Left lung (tissue), 4 donors: ENCODE measurements at regions not wholly inside any gene's neighbourhood (a gene's known extent, or its start where the extent isn't known, plus 50 kb on each side); places are given as distances from the start of the nearest gene placed in this dataset.

ENCODE experiments used
- ATAC-seq: fragments of 200-7000 bp; cut with Tn5 transposase; one replicate; pipeline ENCODE4 v1.9.1; 2020; ENCODE audit warnings: moderate library complexity
- DNase-seq, 4 donors: peaks; one replicate each; pipeline ENCODE4 v3.0.0-alpha.2; 2013 to 2020
- H3K27ac ChIP-seq, 2 donors: fragments of 200-600 bp; sonication (generic) in 1 of 2; one replicate each; pipeline versions ENCODE4 v1.5.0 to v1.8.0; 2020 to 2021
- H3K27me3 ChIP-seq, 2 donors: fragments of 200-600 bp; sonication (generic) in 1 of 2; one replicate each; pipeline versions ENCODE4 v1.5.0 to v1.8.0; 2020 to 2021
- H3K36me3 ChIP-seq, 2 donors: fragments of 200-600 bp; sonication (generic) in 1 of 2; one replicate each; pipeline versions ENCODE4 v1.5.0 to v1.8.0; 2020 to 2021
- H3K4me1 ChIP-seq, 2 donors: fragments of 200-600 bp; one replicate each; pipeline ENCODE4 v1.8.0; 2021
- H3K4me3 ChIP-seq, 2 donors: fragments of 200-600 bp; sonication (generic) in 1 of 2; one replicate each; pipeline versions ENCODE4 v1.5.0 to v1.8.0; 2020 to 2021; ENCODE audit warnings: mild to moderate bottlenecking in 1 of 2
- H3K9me3 ChIP-seq, 2 donors: fragments of 200-600 bp; sonication (generic) in 1 of 2; one replicate each; pipeline versions ENCODE4 v1.5.0 to v1.8.0; 2020 to 2021
- CTCF ChIP-seq, 2 donors: fragments of 200-600 bp; sonication (generic) in 1 of 2; IDR thresholded peaks; one replicate each; pipeline versions ENCODE4 v1.5.0 to v1.8.0; 2021; ENCODE audit warnings: antibody characterized with exemption in 2 of 2
- intact Hi-C, 2 donors: fragments of 100-400 bp; cut with DNase I; formaldehyde crosslinking; loops; one replicate each; pipeline versions ENCODE4 v1.11.2 to v1.14.2; 2022
- donor health status: DM: no; HTN: yes; CAD: no.
- donor health status: DM: no; HTN: no; CAD: no.

GRCh38 chr9:115378241-115378640, 260.3 kb upstream of the TNC start:
- no peak overlapping the region for H3K27ac ChIP-seq

GRCh38 chr9:115378758-115379157, 260.8 kb upstream of the TNC start:
- Histone ChIP-seq H3K27me3 (no peaks in the 10 kb centered on the region), H3K27ac (no peak overlapping the region), H3K4me3 (no peak overlapping the region), H3K36me3 (no peaks in the 10 kb centered on the region), H3K4me1 (no peaks in the 10 kb centered on the region), H3K9me3 (peaks cover 0 to 25% of the 10 kb centered on the region in 2 donors)
- no peak for DNase-seq
- TF ChIP-seq CTCF (IDR thresholded peaks at IDR 0.05): no peak
- intact Hi-C loops: no loop called here
- ATAC-seq: no peak

More at GRCh38 chr9:115378241-115378640, 260.3 kb upstream of the TNC start:
- intact Hi-C loops: no loop called here
- Histone ChIP-seq H3K36me3 (no peaks in the 10 kb centered on the region), H3K4me3 (no peak overlapping the region), H3K27me3 (no peaks in the 10 kb centered on the region), H3K4me1 (no peaks in the 10 kb centered on the region), H3K9me3 (peaks cover 0 to 21% of the 10 kb centered on the region in 2 donors)
- DNase-seq (no peak), ATAC-seq (no peak)
- TF ChIP-seq CTCF (IDR thresholded peaks at IDR 0.05): no peak

- H3K9me3 ChIP-seq: peaks cover 0 to 29% of the 10 kb centered on the region in 2 donors
- no peaks in the 10 kb centered on the region for H3K36me3 ChIP-seq
- intact Hi-C loops: no loop called here
- no peak for ATAC-seq
- no peaks in the 10 kb centered on the region for H3K4me1 ChIP-seq
- no peak overlapping the region for H3K4me3 ChIP-seq
- no peak overlapping the region for H3K27ac ChIP-seq
- TF ChIP-seq CTCF (IDR thresholded peaks at IDR 0.05): no peak
- no peaks in the 10 kb centered on the region for H3K27me3 ChIP-seq
- DNase-seq: no peak
These were observed 261.8 kb upstream of the TNC start for GRCh38 chr9:115379719-115380118.

- Histone ChIP-seq H3K36me3 (no peaks in the 10 kb centered on the region), H3K27ac (no peak overlapping the region), H3K4me3 (no peak overlapping the region), H3K27me3 (no peaks in the 10 kb centered on the region), H3K4me1 (no peaks in the 10 kb centered on the region), H3K9me3 (peaks cover 0 to 34% of the 10 kb centered on the region in 2 donors)
- TF ChIP-seq CTCF (IDR thresholded peaks at IDR 0.05): no peak
- DNase-seq (no peak), ATAC-seq (no peak)
- intact Hi-C loops: no loop called here
These were observed 264.9 kb upstream of the TNC start for GRCh38 chr9:115382865-115383264.

- Histone ChIP-seq H3K4me3 (no peak overlapping the region), H3K9me3 (peaks cover 0 to 32% of the 10 kb centered on the region in 2 donors), H3K36me3 (no peaks in the 10 kb centered on the region), H3K27ac (no peak overlapping the region), H3K4me1 (no peaks in the 10 kb centered on the region), H3K27me3 (no peaks in the 10 kb centered on the region)
- intact Hi-C loops: no loop called here
- ATAC-seq (no peak), DNase-seq (peak in 1 of 4 donors; percentile 51)
- no peak for TF ChIP-seq CTCF (IDR thresholded peaks at IDR 0.05)
These were observed 267.6 kb upstream of the TNC start for GRCh38 chr9:115385383-115386122.
